Lung (tissue), 11 donors: ENCODE measurements at regions not wholly inside any gene's neighbourhood (a gene's known extent, or its start where the extent isn't known, plus 50 kb on each side); places are given as distances from the start of the nearest gene placed in this dataset.

ENCODE experiments used
- ATAC-seq: fragments of 200-7000 bp; cut with Tn5 transposase; one replicate; pipeline ENCODE4 v1.9.1; 2020; ENCODE audit warnings: moderate number of reproducible peaks; ENCODE audit not compliant: insufficient read depth, low FRiP score
- DNase-seq, 3 donors: peaks; one replicate each; pipeline ENCODE4 v3.0.0-alpha.2; 2013 to 2017
- H3K27ac ChIP-seq, 2 donors: one replicate each; pipeline ENCODE4 v1.5.1; 2013; ENCODE audit warnings: mild to moderate bottlenecking in 2 of 2, moderate library complexity in 2 of 2, control low read depth in 1 of 2, inconsistent platforms in 1 of 2, low read depth in 1 of 2, low read length in 1 of 2
- H3K27me3 ChIP-seq, 3 donors: one replicate each; pipeline ENCODE4 v1.5.1; 2013; ENCODE audit warnings: low read length in 2 of 3; ENCODE audit not compliant: control insufficient read depth in 3 of 3, insufficient read depth in 3 of 3
- H3K36me3 ChIP-seq, 4 donors: one replicate each; pipeline ENCODE4 v1.5.1; 2013; ENCODE audit warnings: low read length in 4 of 4, mild to moderate bottlenecking in 1 of 4, moderate library complexity in 1 of 4; ENCODE audit not compliant: control insufficient read depth in 4 of 4, insufficient read depth in 4 of 4
- H3K4me1 ChIP-seq, 5 donors: one replicate each; pipeline ENCODE4 v1.5.1; 2013; ENCODE audit warnings: low read length in 5 of 5, mild to moderate bottlenecking in 2 of 5, moderate library complexity in 1 of 5; ENCODE audit not compliant: control insufficient read depth in 5 of 5, insufficient read depth in 5 of 5
- H3K4me3 ChIP-seq: one replicate; pipeline ENCODE4 v1.5.1; 2013; ENCODE audit warnings: mild to moderate bottlenecking, control low read depth, moderate library complexity
- H3K9ac ChIP-seq, 2 donors: one replicate each; pipeline ENCODE4 v1.5.1; 2013; ENCODE audit warnings: low read length in 2 of 2, control low read depth in 1 of 2; ENCODE audit not compliant: insufficient read depth in 1 of 2
- H3K9me3 ChIP-seq, 4 donors: one replicate each; pipeline ENCODE4 v1.5.1; 2013; ENCODE audit warnings: low read length in 3 of 4, mild to moderate bottlenecking in 1 of 4, moderate library complexity in 1 of 4; ENCODE audit not compliant: control insufficient read depth in 4 of 4, insufficient read depth in 3 of 4
- WGBS, 2 donors: extraction: QIAGEN DNeasy Blood & Tissue Kit; methylation state at CpG; one replicate each; pipeline ENCODE4 v1.1.7; 2013; 5-methylcytosine and 5-hydroxymethylcytosine counted together
- TF ChIP-seq, protein P1 (sequence below): IDR thresholded peaks from 2 replicates; pipeline ENCODE4 v1.5.1; 2012; ENCODE audit warnings: mild to moderate bottlenecking; ENCODE audit errors: control extremely low read depth, extremely low read depth
- donor health status: control.
- donor health status: control.
- donor health status: Bipolar disorder and iron deficiency.
- donor health status: healthy.
- donor health status: DM: yes; HTN: yes; CAD: no.

DNA sequence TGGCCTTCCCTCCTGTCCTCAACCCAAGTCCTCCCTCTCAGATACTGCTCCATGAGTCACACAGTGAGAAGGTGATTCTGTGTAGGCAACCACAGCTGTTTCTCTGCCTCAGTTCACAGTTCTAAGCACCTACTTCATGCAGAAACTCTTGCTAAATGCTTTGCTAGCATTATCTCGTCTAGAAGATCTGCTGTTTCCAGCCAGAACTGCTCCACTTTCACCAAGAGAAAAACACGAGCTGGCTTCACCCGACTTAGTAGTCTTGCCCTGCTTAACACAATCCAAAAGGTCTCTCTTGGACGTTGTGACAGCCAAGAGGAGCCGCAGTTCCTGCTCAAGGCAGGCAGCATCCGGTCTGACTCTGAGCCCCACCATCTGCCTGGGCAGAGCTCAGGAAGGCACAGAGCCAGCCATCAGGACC lies 272.1 kb downstream of the UACA start:
- Histone ChIP-seq H3K9me3 (no peaks in the 10 kb centered on the region), H3K4me3 (no peak overlapping the region), H3K27ac (no peak overlapping the region), H3K36me3 (no peaks in the 10 kb centered on the region), H3K9ac (no peak overlapping the region), H3K27me3 (no peaks in the 10 kb centered on the region), H3K4me1 (peaks cover 0 to 20% (median 2%) of the 10 kb centered on the region in 5 donors)
- DNase-seq = peak in 1 of 3 donors; percentile 42
- TF ChIP-seq, protein P1, sequence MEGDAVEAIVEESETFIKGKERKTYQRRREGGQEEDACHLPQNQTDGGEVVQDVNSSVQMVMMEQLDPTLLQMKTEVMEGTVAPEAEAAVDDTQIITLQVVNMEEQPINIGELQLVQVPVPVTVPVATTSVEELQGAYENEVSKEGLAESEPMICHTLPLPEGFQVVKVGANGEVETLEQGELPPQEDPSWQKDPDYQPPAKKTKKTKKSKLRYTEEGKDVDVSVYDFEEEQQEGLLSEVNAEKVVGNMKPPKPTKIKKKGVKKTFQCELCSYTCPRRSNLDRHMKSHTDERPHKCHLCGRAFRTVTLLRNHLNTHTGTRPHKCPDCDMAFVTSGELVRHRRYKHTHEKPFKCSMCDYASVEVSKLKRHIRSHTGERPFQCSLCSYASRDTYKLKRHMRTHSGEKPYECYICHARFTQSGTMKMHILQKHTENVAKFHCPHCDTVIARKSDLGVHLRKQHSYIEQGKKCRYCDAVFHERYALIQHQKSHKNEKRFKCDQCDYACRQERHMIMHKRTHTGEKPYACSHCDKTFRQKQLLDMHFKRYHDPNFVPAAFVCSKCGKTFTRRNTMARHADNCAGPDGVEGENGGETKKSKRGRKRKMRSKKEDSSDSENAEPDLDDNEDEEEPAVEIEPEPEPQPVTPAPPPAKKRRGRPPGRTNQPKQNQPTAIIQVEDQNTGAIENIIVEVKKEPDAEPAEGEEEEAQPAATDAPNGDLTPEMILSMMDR = no peak
- WGBS, 2 donors = 18 to 38% methylated on average over 6 of the region's 6 CpGs
- no peak for ATAC-seq

DNA sequence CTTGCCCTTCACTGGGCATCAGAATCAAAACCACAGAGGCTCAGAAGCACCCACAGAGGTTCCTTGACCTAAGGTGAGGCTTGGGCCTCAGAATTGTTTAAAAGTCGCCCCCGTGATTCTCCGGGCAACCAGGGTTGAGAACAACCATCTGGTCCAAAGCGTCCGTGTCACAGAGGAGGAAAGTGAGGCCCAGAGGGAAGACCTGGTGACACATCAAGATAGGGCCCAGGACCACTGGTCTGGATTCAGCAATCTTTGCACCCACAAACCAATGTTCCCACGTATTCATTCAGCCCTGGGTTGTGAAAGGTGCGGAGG lies 272.6 kb downstream of the UACA start:
- Histone ChIP-seq H3K4me1 (peaks cover 0 to 20% (median 2%) of the 10 kb centered on the region in 5 donors), H3K27ac (no peak overlapping the region), H3K9ac (no peak overlapping the region), H3K4me3 (no peak overlapping the region), H3K9me3 (no peaks in the 10 kb centered on the region), H3K27me3 (no peaks in the 10 kb centered on the region), H3K36me3 (no peaks in the 10 kb centered on the region)
- 78 to 88% methylated on average over 7 of the region's 7 CpGs for WGBS, 2 donors
- TF ChIP-seq, protein P1 = no peak
- ATAC-seq = no peak
- DNase-seq = no peak

DNA sequence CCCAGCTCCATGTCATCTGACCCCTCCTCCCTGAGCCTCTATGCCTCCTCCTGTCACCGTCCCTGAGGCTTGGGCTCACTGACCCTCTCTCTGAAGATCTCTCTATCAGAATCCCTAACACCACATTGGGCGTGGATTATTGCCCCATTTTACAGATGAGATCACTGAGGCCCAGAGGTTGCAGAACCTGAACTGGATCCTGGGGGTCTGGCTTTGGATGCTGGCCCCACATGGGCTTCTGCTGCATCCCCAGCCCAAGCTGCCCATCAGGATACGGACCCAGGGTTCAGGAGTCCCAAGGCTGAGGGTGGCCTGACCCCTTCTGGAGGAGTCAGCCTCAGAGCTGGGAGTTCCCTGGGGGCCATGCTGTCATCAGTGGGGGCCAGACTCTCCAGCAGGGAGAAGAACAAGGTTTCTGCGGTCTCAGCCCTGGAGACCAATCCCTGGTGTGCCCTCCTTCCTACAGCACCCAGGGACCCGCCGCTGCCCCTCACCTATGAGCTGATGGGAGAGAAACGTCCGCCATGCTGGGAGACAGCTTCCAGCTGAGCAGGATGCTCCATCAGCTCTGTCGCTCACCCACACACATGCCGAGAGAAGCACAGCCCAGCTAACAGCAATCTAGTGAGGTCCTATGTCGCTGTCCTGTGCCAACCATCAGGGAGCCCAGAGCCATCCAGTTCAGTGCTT lies 273.1 kb downstream of the UACA start:
- TF ChIP-seq, protein P1 = no peak
- WGBS, 2 donors = 88 to 95% methylated on average over 11 of the region's 11 CpGs
- DNase-seq (no peak), ATAC-seq (no peak)
- H3K27me3 ChIP-seq = no peaks in the 10 kb centered on the region
- peaks cover 0 to 18% (median 2%) of the 10 kb centered on the region in 5 donors for H3K4me1 ChIP-seq
- H3K27ac ChIP-seq = no peak overlapping the region
- H3K9ac ChIP-seq = no peak overlapping the region
- H3K9me3 ChIP-seq = no peaks in the 10 kb centered on the region
- H3K4me3 ChIP-seq = no peak overlapping the region
- H3K36me3 ChIP-seq = no peaks in the 10 kb centered on the region
